ENCODE measurements at regions not wholly inside any gene's neighbourhood (a gene's known extent, or its start where the extent isn't known, plus 50 kb on each side); places are given as distances from the start of the nearest gene placed in this dataset.

GRCh38 chr6:23081701-23082100 lies 512.3 kb downstream of the HDGFL1 start:
- no peaks in the 10 kb centered on the region for H3K4me1 ChIP-seq (ENCODE audit: control insufficient read depth in 4 of 4, insufficient read depth in 4 of 4, low read length in 3 of 4)
- TF ChIP-seq ATF3 (IDR thresholded peaks at IDR 0.05) (no peak), HNF4A (conservative IDR thresholded peaks at IDR 0.05) (no peak), FOXA2 (IDR thresholded peaks at IDR 0.05) (no peak), EGR1 (IDR thresholded peaks at IDR 0.05; ENCODE audit: low read depth in 2 of 2) (no peak), RXRA (IDR thresholded peaks at IDR 0.05) (no peak), CTCF (IDR thresholded peaks at IDR 0.05; ENCODE audit: low read depth, low read length, missing input control) (no peak), YY1 (IDR thresholded peaks at IDR 0.05) (no peak), RAD21 (IDR thresholded peaks at IDR 0.05) (no peak), FOXA1 (IDR thresholded peaks at IDR 0.05) (no peak), NR2F2 (IDR thresholded peaks at IDR 0.05) (no peak), GABPA (IDR thresholded peaks at IDR 0.05 in 1 of 2, conservative IDR thresholded peaks at IDR 0.05 in 1 of 2) (no peak), REST (IDR thresholded peaks at IDR 0.05) (no peak), HNF4G (IDR thresholded peaks at IDR 0.05) (no peak), MAX (IDR thresholded peaks at IDR 0.05) (no peak), SP1 (IDR thresholded peaks at IDR 0.05) (no peak)
- TF ChIP-seq, protein P1, sequence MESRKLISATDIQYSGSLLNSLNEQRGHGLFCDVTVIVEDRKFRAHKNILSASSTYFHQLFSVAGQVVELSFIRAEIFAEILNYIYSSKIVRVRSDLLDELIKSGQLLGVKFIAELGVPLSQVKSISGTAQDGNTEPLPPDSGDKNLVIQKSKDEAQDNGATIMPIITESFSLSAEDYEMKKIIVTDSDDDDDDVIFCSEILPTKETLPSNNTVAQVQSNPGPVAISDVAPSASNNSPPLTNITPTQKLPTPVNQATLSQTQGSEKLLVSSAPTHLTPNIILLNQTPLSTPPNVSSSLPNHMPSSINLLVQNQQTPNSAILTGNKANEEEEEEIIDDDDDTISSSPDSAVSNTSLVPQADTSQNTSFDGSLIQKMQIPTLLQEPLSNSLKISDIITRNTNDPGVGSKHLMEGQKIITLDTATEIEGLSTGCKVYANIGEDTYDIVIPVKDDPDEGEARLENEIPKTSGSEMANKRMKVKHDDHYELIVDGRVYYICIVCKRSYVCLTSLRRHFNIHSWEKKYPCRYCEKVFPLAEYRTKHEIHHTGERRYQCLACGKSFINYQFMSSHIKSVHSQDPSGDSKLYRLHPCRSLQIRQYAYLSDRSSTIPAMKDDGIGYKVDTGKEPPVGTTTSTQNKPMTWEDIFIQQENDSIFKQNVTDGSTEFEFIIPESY (IDR thresholded peaks at IDR 0.05) = no peak
- H3K36me3 ChIP-seq (ENCODE audit: control insufficient read depth in 4 of 4, insufficient read depth in 3 of 4, low read depth in 1 of 4, low read length in 3 of 4) = no peaks in the 10 kb centered on the region
- H3K27me3 ChIP-seq (ENCODE audit: control insufficient read depth in 4 of 4, insufficient read depth in 4 of 4, low read length in 3 of 4) = no peaks in the 10 kb centered on the region
- H3K9me3 ChIP-seq (ENCODE audit: control insufficient read depth in 4 of 4, low read length in 3 of 4) = no peaks in the 10 kb centered on the region
- no peak overlapping the region for H3K9ac ChIP-seq (ENCODE audit: low read depth in 1 of 2, low read length in 2 of 2)
- H3K27ac ChIP-seq (ENCODE audit: low read depth in 1 of 2, low read length in 2 of 2) = no peak overlapping the region
- no peak for DNase-seq (ENCODE audit: low spot score)
- 79% methylated on average over 1 of the region's 1 CpG for WGBS
- no peak overlapping the region for H3K4me3 ChIP-seq (ENCODE audit: low read depth in 1 of 3, low read length in 3 of 3)

- DNase-seq (ENCODE audit: low spot score) = no peak
- no peak overlapping the region for H3K9ac ChIP-seq (ENCODE audit: low read depth in 1 of 2, low read length in 2 of 2)
- H3K4me3 ChIP-seq (ENCODE audit: low read depth in 1 of 3, low read length in 3 of 3) = no peak overlapping the region
- H3K27ac ChIP-seq (ENCODE audit: low read depth in 1 of 2, low read length in 2 of 2) = no peak overlapping the region
- WGBS = 74% methylated on average over 2 of the region's 2 CpGs
- H3K4me1 ChIP-seq (ENCODE audit: control insufficient read depth in 4 of 4, insufficient read depth in 4 of 4, low read length in 3 of 4) = no peaks in the 10 kb centered on the region
- no peaks in the 10 kb centered on the region for H3K36me3 ChIP-seq (ENCODE audit: control insufficient read depth in 4 of 4, insufficient read depth in 3 of 4, low read depth in 1 of 4, low read length in 3 of 4)
- H3K9me3 ChIP-seq (ENCODE audit: control insufficient read depth in 4 of 4, low read length in 3 of 4) = no peaks in the 10 kb centered on the region
- H3K27me3 ChIP-seq (ENCODE audit: control insufficient read depth in 4 of 4, insufficient read depth in 4 of 4, low read length in 3 of 4) = no peaks in the 10 kb centered on the region
- TF ChIP-seq HNF4G (IDR thresholded peaks at IDR 0.05) = no peak
- TF ChIP-seq, protein P1 (IDR thresholded peaks at IDR 0.05) = no peak
- no peak for TF ChIP-seq EGR1 (IDR thresholded peaks at IDR 0.05; ENCODE audit: low read depth in 2 of 2)
- TF ChIP-seq RAD21 (IDR thresholded peaks at IDR 0.05) = no peak
- TF ChIP-seq REST (IDR thresholded peaks at IDR 0.05) = no peak
- no peak for TF ChIP-seq CTCF (IDR thresholded peaks at IDR 0.05; ENCODE audit: low read depth, low read length, missing input control)
- no peak for TF ChIP-seq GABPA (IDR thresholded peaks at IDR 0.05 in 1 of 2, conservative IDR thresholded peaks at IDR 0.05 in 1 of 2)
Observed at GRCh38 chr6:23086100-23086499, 516.7 kb downstream of the HDGFL1 start.
